GM21576 (cell line): ENCODE measurements at regions not wholly inside any gene's neighbourhood (a gene's known extent, or its start where the extent isn't known, plus 50 kb on each side); places are given as distances from the start of the nearest gene placed in this dataset.

Experiments used
- ATAC-seq: cut with Tn5 transposase; IDR thresholded peaks from one replicate; pipeline ENCODE4 v1.9.1; 2021; ENCODE audit warnings: mild to moderate bottlenecking, moderate library complexity; ENCODE audit not compliant: unreplicated experiment

GRCh38 chr18:60146220-60146960 is 226.2 kb downstream of the MC4R start:
- ATAC-seq = peak; percentile 56

- ATAC-seq = no peak
Measured at GRCh38 chr18:60145776-60146175, 226.8 kb downstream of the MC4R start.

- no peak for ATAC-seq
Measured at GRCh38 chr18:60134806-60135205, 235.0 kb downstream of the PMAIP1 start.

DNA sequence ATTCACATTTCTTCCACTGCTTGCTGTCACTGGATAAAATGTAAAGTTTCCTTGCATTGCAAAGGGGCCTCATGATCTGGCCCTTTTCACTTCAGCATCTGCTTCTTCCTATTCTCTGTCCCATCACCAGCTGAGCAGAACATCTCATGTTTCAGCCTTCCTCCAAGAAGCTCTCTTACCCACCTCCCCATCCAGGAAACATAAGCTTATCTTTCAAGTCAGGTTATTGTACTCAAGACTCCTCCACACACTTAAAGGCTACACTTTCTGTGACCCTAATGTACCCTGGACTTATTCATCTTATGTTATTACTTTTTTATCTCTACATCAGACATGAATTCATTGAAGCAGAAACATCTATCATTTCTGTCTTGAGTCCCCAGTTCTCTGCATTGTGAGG is 230.5 kb downstream of the PMAIP1 start:
- no peak for ATAC-seq

DNA sequence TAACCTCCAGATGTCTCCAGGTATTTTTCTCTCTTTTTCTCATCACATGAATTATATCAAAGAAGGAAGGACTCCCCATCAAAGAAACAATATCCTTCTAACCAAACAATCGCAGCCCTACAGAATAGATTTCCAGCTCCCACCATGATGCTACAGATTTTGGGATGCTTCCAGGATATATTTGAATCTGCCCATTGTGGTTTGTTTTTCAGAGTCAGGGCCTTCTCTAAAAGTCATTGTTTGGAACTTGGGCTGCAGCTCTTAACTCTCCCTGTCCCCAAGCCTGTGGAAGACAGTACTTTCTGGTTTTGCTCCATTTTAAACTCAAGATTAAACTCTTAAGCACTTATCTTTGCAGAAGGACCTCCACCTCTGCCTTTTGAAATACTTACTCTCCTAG is 223.2 kb downstream of the PMAIP1 start:
- no peak for ATAC-seq

- ATAC-seq = no peak
Measured at GRCh38 chr18:60122339-60122738, 222.5 kb downstream of the PMAIP1 start.

- no peak for ATAC-seq
Measured at GRCh38 chr18:60120231-60120750, 220.5 kb downstream of the PMAIP1 start.

- no peak for ATAC-seq
Measured at GRCh38 chr18:60117321-60117720, 217.5 kb downstream of the PMAIP1 start.

DNA sequence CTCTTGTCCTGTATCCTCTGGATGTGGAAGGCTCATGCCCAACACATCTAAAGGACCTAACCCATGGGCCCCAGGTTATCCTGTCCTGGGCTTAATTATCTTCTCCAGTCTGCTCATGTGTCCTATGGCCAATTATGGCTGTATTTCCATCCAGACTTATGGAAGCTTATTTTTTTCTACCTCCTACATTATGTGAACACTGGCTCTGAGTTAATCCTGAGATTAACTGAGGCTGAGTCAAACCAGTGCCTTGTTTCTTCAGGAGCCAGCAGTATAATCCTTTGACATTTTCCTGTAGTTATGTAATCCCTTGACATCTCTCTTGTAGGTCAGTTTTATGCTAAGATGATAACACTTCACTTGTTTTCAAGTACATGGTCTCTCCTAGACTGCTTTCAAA is 213.6 kb downstream of the PMAIP1 start:
- no peak for ATAC-seq

GRCh38 chr18:60112369-60112768 is 212.6 kb downstream of the PMAIP1 start:
- ATAC-seq = no peak

DNA sequence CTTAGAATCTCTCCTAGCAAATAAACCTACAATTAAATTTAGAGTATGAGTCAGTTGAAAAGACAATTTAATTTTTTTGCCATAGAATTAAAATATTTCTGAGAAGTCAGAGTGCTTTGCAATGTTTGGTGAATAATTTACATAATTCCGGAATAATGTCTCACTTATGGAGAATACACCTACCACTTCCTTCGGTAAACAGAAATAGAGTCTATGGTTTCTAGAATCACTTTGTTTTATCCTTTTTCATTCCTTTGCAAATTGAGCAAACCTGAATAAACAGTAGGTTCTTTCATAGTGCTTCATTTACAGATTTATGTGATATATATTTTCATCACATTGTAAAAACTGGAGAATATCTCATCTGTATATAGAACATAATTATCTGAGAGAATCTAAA is 211.7 kb downstream of the PMAIP1 start:
- ATAC-seq = no peak

- no peak for ATAC-seq
Measured at GRCh38 chr18:60110836-60111235, 211.0 kb downstream of the PMAIP1 start.

DNA sequence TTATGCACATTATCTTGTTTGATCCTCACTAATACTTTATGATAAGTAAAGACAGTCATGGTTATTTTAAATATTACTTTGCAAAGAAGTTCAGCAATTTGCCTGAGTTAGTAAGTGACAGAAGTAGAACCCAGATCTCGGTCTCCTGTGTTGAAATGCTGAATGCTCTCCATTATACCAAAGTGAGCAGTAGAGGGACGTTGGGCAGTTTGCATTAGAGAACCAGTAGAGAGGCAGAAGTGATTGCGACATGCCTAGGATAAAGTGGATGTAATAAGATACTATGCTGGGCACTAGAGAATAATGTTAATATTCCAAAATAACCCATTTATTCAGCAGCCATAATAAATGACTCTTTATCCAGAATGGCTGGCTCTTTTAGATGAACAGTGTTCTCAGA is 201.0 kb downstream of the PMAIP1 start:
- ATAC-seq = no peak

DNA sequence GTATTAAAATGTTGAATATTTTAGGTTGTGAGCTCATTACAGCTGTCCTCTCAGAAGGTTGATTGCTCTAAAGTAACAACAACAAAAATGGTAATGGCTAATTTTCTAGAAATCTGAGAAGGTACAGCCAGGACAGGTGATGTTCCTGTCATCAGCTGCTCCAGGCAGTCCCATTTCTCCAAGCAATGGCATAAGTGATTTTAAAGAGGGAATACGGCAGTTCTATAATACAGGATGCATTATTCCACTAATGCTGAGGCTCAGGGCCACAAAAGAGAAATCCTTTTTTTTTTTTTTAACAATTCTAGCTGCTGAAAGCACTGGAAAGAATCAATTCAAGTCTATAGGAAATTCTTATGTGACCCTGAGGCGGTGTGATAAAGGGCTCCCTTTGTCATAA is 199.9 kb downstream of the PMAIP1 start:
- ATAC-seq = no peak

DNA sequence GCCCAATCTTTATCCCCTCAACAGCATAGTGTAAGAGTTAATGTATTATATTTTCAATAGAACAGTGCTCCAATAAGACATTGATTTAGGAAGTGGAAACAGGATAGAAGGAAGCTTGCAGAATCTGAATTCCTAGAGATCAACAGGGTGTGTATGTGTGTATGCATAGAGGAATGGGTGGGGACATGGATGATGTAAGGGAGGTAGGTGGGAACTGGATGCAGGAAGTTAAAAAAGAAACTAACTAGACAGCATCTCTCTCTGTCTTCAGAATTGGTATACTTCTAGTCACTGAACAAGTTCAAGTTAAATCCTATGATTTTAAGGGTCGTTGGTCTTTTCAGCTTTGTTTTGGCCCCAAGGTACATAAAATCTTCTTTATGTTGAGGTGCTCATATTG is 196.6 kb downstream of the PMAIP1 start:
- no peak for ATAC-seq

GRCh38 chr18:60092073-60092472 is 192.3 kb downstream of the PMAIP1 start:
- no peak for ATAC-seq

GRCh38 chr18:60090170-60090569 is 190.4 kb downstream of the PMAIP1 start:
- ATAC-seq = peak; percentile 60

- ATAC-seq = no peak
Measured at GRCh38 chr18:60082790-60083189, 183.0 kb downstream of the PMAIP1 start.

DNA sequence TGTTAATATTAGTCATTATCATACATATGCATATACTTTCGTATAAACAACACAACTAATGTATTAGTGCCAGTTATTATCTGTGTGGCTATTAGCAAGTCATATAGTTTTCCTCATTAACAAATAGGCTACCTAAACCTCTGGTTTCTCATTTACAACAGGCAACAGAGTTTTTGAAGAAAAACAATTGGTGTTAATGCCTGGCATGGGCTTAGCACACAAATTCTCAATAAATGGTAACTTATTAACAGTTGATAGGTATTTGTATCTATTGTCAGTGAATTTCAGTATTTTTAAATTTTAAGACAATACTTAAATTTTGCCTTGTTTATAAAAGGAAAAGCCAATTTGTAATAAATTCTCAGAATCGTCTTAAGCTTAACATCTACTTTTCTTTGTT is 182.5 kb downstream of the PMAIP1 start:
- no peak for ATAC-seq

GRCh38 chr18:60075477-60075876 is 175.7 kb downstream of the PMAIP1 start:
- no peak for ATAC-seq

DNA sequence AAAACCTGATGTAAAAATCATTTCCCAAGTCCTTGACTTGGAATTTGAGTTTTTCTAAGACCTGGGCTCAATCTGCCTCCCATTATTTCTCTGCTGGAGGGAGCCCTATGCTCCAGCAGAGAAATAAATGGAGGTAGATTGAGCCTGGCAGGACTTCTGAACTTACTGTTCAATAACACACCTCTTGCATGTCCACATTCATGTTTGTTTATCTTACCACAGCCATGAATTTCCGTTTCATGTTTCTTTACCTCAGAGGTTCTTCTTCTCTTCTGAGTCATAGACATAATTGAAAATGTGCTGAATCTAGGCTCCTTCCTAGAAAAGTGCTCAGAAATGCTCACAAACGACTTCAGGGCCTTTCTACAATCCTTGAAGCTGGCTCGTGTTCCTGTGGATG is 170.8 kb downstream of the PMAIP1 start:
- ATAC-seq = no peak

GRCh38 chr18:60069145-60069544 is 169.3 kb downstream of the PMAIP1 start:
- no peak for ATAC-seq
